Epithelial cell of proximal tubule (primary cell): ENCODE measurements at regions not wholly inside any gene's neighbourhood (a gene's known extent, or its start where the extent isn't known, plus 50 kb on each side); places are given as distances from the start of the nearest gene placed in this dataset.
"Not testable (repeated sequence)": the region's sequence is repeated elsewhere in the genome, so short reads cannot be mapped to it uniquely, and the experiment has no call there.

Experiments used
- DNase-seq: peaks from one replicate; pipeline ENCODE4 v3.0.0-alpha.2; 2011; ENCODE audit warnings: low read depth
- H3K4me3 ChIP-seq: 2 replicates; pipeline ENCODE4 v1.5.1; 2011; ENCODE audit warnings: low read depth, mild to moderate bottlenecking, low read length
- TF ChIP-seq, protein P1 (sequence below): conservative IDR thresholded peaks from 2 replicates; pipeline ENCODE4 v1.5.1; 2012; ENCODE audit warnings: low read depth, mild to moderate bottlenecking, low read length

GRCh38 chr5:7157083-7157482 lies 238.9 kb upstream of the ADCY2 start:
- H3K4me3 ChIP-seq = no peak overlapping the region
- DNase-seq = no peak
- TF ChIP-seq, protein P1, sequence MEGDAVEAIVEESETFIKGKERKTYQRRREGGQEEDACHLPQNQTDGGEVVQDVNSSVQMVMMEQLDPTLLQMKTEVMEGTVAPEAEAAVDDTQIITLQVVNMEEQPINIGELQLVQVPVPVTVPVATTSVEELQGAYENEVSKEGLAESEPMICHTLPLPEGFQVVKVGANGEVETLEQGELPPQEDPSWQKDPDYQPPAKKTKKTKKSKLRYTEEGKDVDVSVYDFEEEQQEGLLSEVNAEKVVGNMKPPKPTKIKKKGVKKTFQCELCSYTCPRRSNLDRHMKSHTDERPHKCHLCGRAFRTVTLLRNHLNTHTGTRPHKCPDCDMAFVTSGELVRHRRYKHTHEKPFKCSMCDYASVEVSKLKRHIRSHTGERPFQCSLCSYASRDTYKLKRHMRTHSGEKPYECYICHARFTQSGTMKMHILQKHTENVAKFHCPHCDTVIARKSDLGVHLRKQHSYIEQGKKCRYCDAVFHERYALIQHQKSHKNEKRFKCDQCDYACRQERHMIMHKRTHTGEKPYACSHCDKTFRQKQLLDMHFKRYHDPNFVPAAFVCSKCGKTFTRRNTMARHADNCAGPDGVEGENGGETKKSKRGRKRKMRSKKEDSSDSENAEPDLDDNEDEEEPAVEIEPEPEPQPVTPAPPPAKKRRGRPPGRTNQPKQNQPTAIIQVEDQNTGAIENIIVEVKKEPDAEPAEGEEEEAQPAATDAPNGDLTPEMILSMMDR = no peak

DNA sequence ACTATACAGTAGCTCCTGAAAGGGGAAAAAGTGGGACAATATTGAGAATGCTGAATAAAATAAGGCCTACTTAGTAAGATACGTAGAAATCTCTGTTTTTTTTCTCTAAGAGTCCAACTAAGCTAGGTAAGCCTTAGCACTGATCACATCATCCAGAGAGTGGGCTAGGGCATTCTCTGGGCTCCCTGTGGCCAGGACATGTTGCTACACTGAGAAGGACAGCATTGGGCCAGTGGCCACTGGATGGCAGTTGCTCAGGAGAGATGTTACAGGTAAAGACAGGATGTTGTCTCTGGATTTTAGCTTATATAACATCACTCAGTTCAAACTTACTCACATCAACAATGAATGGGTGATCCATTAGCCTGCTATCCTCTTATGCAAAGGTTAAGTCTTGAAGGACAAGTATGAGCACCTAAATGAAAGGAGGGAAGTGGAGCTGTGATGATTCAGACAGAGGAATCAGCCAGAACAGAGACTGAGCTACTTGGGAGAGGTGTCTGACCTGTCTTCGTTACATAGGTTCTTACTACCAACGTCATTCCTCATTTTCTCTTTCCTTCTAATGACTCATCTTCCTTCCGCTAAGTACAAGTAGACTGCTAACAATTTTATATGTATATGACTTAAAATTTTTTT lies 226.6 kb upstream of the ADCY2 start:
- TF ChIP-seq, protein P1 = no peak
- H3K4me3 ChIP-seq = no peak overlapping the region
- DNase-seq = no peak

GRCh38 chr5:7170785-7171184 lies 225.2 kb upstream of the ADCY2 start:
- DNase-seq, H3K4me3 ChIP-seq: not testable (repeated sequence)

- DNase-seq = no peak
- TF ChIP-seq, protein P1 = no peak
- H3K4me3 ChIP-seq = no peak overlapping the region
Measured at GRCh38 chr5:7179364-7179763, 216.6 kb upstream of the ADCY2 start.

- no peak for DNase-seq
- no peak overlapping the region for H3K4me3 ChIP-seq
- TF ChIP-seq, protein P1 = no peak
Measured at GRCh38 chr5:7181841-7182240, 214.1 kb upstream of the ADCY2 start.

- TF ChIP-seq, protein P1 = no peak
- no peak for DNase-seq
- H3K4me3 ChIP-seq = no peak overlapping the region
Measured at GRCh38 chr5:7185742-7186141, 210.2 kb upstream of the ADCY2 start.

- H3K4me3 ChIP-seq = no peak overlapping the region
- no peak for DNase-seq
- TF ChIP-seq, protein P1 = no peak
Measured at GRCh38 chr5:7186818-7187217, 209.1 kb upstream of the ADCY2 start.
